GM12872 (cell line): ENCODE measurements at regions not wholly inside any gene's neighbourhood (a gene's known extent, or its start where the extent isn't known, plus 50 kb on each side); places are given as distances from the start of the nearest gene placed in this dataset.

Experiments
- CTCF ChIP-seq: IDR thresholded peaks from 3 replicates; pipeline ENCODE4 v1.5.1; 2011; ENCODE audit warnings: low read depth, mild to moderate bottlenecking, low read length, moderate library complexity; ENCODE audit not compliant: insufficient read depth

- no peak for TF ChIP-seq CTCF
Observed at GRCh38 chr16:6615636-6616035, 717.0 kb upstream of the RBFOX1 start.

GRCh38 chr16:6611535-6611934, 721.1 kb upstream of the RBFOX1 start:
- TF ChIP-seq CTCF, result no peak

GRCh38 chr16:6605490-6605889, 727.2 kb upstream of the RBFOX1 start:
- no peak for TF ChIP-seq CTCF

GRCh38 chr16:6603780-6604325, 728.8 kb upstream of the RBFOX1 start:
- no peak for TF ChIP-seq CTCF

GRCh38 chr16:6602405-6602804, 730.2 kb upstream of the RBFOX1 start:
- no peak for TF ChIP-seq CTCF

- no peak for TF ChIP-seq CTCF
Observed at GRCh38 chr16:6600167-6600566, 732.5 kb upstream of the RBFOX1 start.

GRCh38 chr16:6593799-6594198, 738.8 kb upstream of the RBFOX1 start:
- no peak for TF ChIP-seq CTCF
